Ishikawa (cell line): ENCODE measurements at regions not wholly inside any gene's neighbourhood (a gene's known extent, or its start where the extent isn't known, plus 50 kb on each side); places are given as distances from the start of the nearest gene placed in this dataset.

Source experiments
- CEBPB ChIP-seq: IDR thresholded peaks from 2 replicates; pipeline ENCODE4 v1.6.1; 2012
- CREB1 ChIP-seq: IDR thresholded peaks from 2 replicates; pipeline ENCODE4 v1.6.1; 2012; ENCODE audit warnings: low read depth
- MAX ChIP-seq: IDR thresholded peaks from 2 replicates; pipeline ENCODE4 v1.6.1; 2012
- TEAD4 ChIP-seq: IDR thresholded peaks from 2 replicates; pipeline ENCODE4 v1.6.1; 2012

- no peak for TF ChIP-seq MAX
- TF ChIP-seq CEBPB = no peak
- no peak for TF ChIP-seq CREB1
- TF ChIP-seq TEAD4 = no peak
Measured at GRCh38 chr15:35926007-35926380, 380.0 kb upstream of the DPH6 start.
